ENCODE measurements at regions not wholly inside any gene's neighbourhood (a gene's known extent, or its start where the extent isn't known, plus 50 kb on each side); places are given as distances from the start of the nearest gene placed in this dataset.

DNA sequence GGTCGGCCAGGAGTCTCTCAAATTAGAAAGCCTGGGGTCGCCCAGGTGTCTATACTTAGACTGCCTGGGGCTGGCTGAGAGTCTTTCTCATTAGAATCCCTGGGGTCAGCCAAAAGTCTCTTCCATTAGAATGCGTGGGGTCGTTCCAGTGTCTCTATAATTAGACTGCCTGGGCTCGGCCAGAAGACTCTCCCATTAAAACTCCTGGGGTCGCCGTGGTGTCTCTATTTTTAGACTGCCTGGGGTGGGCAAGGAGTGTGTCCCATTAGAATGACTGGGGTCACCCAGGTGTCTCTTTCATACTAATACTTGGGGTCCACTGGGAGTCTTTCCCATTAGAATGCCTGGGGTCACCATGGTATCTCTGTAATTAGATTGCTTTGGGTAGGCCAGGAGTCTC is 2227.7 kb downstream of the TP53TG3F start:
- Histone ChIP-seq H3K4me2 (ENCODE audit: insufficient read depth, insufficient read length, low read length) (no peak overlapping the region), H2BK12ac (ENCODE audit: insufficient read length, low read depth, low read length) (no peak overlapping the region), H3K79me1 (ENCODE audit: insufficient read depth, low read depth, low read length, poor library complexity, severe bottlenecking) (no peaks in the 10 kb centered on the region), H4K5ac (ENCODE audit: insufficient read length, low read depth, low read length) (no peak overlapping the region), H3K9ac (ENCODE audit: extremely low read depth, insufficient read length, low read length) (no peak overlapping the region), H2AK5ac (ENCODE audit: insufficient read length, low read length) (no peak overlapping the region), H3T11ph (ENCODE audit: low read length) (no peak overlapping the region), H4K91ac (ENCODE audit: insufficient read length, low read depth, low read length) (no peak overlapping the region), H3K23ac (ENCODE audit: insufficient read length, low read depth, low read length) (no peak overlapping the region), H2BK20ac (ENCODE audit: low read depth, low read length, poor library complexity, severe bottlenecking) (no peak overlapping the region), H3K56ac (ENCODE audit: insufficient read length, low read depth, low read length) (no peak overlapping the region), H4K20me1 (ENCODE audit: control insufficient read depth, insufficient read depth, insufficient read length) (no peaks in the 10 kb centered on the region), H4K8ac (replicated peaks; ENCODE audit: insufficient read length, low read depth, low read length) (no peak overlapping the region), H3K14ac (ENCODE audit: insufficient read depth, low read length) (no peak overlapping the region), H2BK120ac (ENCODE audit: low read depth, low read length, poor library complexity, severe bottlenecking) (no peak overlapping the region), H3K18ac (ENCODE audit: insufficient read length, low read depth, low read length) (no peak overlapping the region), H3K27ac (ENCODE audit: insufficient read length, low read depth, low read length) (no peak overlapping the region), H2BK5ac (ENCODE audit: insufficient read length, low read length) (no peak overlapping the region), H3K4me1 (ENCODE audit: insufficient read depth, low read length) (no peaks in the 10 kb centered on the region), H3K4ac (ENCODE audit: low read depth, low read length) (no peak overlapping the region), H2BK15ac (ENCODE audit: low read depth, low read length) (no peak overlapping the region), H3K27me3 (ENCODE audit: insufficient read depth, low read length) (no peaks in the 10 kb centered on the region), H3K79me2 (ENCODE audit: insufficient read depth, low read length) (no peaks in the 10 kb centered on the region), H2AFZ (ENCODE audit: low read length) (no peak overlapping the region), H3K9me3 (ENCODE audit: control insufficient read depth, low read depth, low read length) (peaks cover 90% of the 10 kb centered on the region), H3K23me2 (ENCODE audit: insufficient read length, low read depth, low read length, poor library complexity, severe bottlenecking) (no peaks in the 10 kb centered on the region)
- Mint-ChIP-seq H3K9me3 (peaks cover 97% of the 10 kb centered on the region in 2 experiments), H3K4me3 (no peak overlapping the region), H3K27ac (no peak overlapping the region), H3K36me3 (ENCODE audit: insufficient read depth in 1 of 3, low read depth in 3 of 3) (peaks cover 0 to 37% (median 16%) of the 10 kb centered on the region in 3 experiments; a peak in 5 of 7 replicates), H3K4me1 (no peaks in the 10 kb centered on the region), H3K27me3 (ENCODE audit: low read depth) (no peaks in the 10 kb centered on the region)
- no CpG with 5 or more reads among the region's 7 CpGs for WGBS (ENCODE audit: extremely low coverage, insufficient read length, low lambda C conversion rate)
- DNase-seq = no peak
- TF ChIP-seq, protein P1, sequence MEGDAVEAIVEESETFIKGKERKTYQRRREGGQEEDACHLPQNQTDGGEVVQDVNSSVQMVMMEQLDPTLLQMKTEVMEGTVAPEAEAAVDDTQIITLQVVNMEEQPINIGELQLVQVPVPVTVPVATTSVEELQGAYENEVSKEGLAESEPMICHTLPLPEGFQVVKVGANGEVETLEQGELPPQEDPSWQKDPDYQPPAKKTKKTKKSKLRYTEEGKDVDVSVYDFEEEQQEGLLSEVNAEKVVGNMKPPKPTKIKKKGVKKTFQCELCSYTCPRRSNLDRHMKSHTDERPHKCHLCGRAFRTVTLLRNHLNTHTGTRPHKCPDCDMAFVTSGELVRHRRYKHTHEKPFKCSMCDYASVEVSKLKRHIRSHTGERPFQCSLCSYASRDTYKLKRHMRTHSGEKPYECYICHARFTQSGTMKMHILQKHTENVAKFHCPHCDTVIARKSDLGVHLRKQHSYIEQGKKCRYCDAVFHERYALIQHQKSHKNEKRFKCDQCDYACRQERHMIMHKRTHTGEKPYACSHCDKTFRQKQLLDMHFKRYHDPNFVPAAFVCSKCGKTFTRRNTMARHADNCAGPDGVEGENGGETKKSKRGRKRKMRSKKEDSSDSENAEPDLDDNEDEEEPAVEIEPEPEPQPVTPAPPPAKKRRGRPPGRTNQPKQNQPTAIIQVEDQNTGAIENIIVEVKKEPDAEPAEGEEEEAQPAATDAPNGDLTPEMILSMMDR (conservative IDR thresholded peaks at IDR 0.05) = no peak

Measured in H9 (cell line).